K562 (cell line): ENCODE measurements at regions not wholly inside any gene's neighbourhood (a gene's known extent, or its start where the extent isn't known, plus 50 kb on each side); places are given as distances from the start of the nearest gene placed in this dataset.

Experiments
- ATAC-seq: fragments of 200-7000 bp; cut with Tn5 transposase; 3 replicates; pipeline ENCODE4 v1.9.1; 2020; ENCODE audit warnings: moderate library complexity
- BruUV-seq: library from RNA; stranded (reverse); fragments of 400-500 nt; replicated peaks from 2 replicates; lab custom pipeline; 2021; lab: Mats Ljungman, UMichigan
- CTCF ChIA-PET: fragments of 300-600 bp; formaldehyde crosslinking; extraction: SDS; loops from one replicate; lab custom pipeline; 2021; ENCODE audit warnings: low intra/inter-chr PET ratio; lab: Yijun Ruan, JAX
- POLR2A ChIA-PET: fragments of 300-600, 350-650 bp; sonication (Branson Sonifier 250); formaldehyde crosslinking; extraction: SDS; loops from one replicate; lab custom pipeline; 2021; ENCODE audit warnings: antibody characterized with exemption, inconsistent platforms; lab: Yijun Ruan, JAX
- DNase-seq, 4 experiments: peaks; one replicate each; pipeline versions ENCODE4 v3.0.0 to v3.0.0-alpha.2; 2011 to 2018; ENCODE audit warnings: low spot score in 3 of 4, mixed read lengths in 3 of 4; ENCODE audit errors: extremely low read depth in 1 of 4
- FAIRE-seq: peaks from 2 replicates; lab custom pipeline; 2011; peaks lifted over from hg19 to GRCh38; lab: Jason Lieb, UNC
- H2AFZ ChIP-seq: 2 replicates; pipeline ENCODE4 v1.6.0; 2011; ENCODE audit warnings: low read depth, low read length, control low read depth, inconsistent platforms
- H3K27ac ChIP-seq: fragments of 200-600 bp; 3 replicates; pipeline ENCODE4 v1.8.0; 2011; ENCODE audit warnings: low read depth, mild to moderate bottlenecking, control low read depth, inconsistent platforms, low read length, moderate library complexity, mixed read lengths; ENCODE audit errors: extremely low read depth
- H3K27me3 ChIP-seq, 2 experiments: fragments of 300-600 bp in 1 of 2; 2 replicates in 1 of 2; 3 replicates in 1 of 2; pipeline versions ENCODE4 v1.6.0 to v1.8.0; 2011; ENCODE audit warnings: inconsistent platforms in 2 of 2, low read length in 2 of 2, mild to moderate bottlenecking in 1 of 2, mixed read lengths in 1 of 2, moderate library complexity in 1 of 2; ENCODE audit not compliant: control insufficient read depth in 2 of 2, insufficient read depth in 2 of 2
- H3K36me3 ChIP-seq: fragments of 300-600 bp; 3 replicates; pipeline ENCODE4 v1.8.0; 2011; ENCODE audit warnings: mild to moderate bottlenecking, low read length, inconsistent platforms; ENCODE audit not compliant: control insufficient read depth, insufficient read depth
- H3K4me1 ChIP-seq, 2 experiments: fragments of 200-600 bp in 1 of 2; replicated peaks in 1 of 2; 2 replicates in 1 of 2; 3 replicates in 1 of 2; pipeline versions ENCODE4 v1.5.1 to v1.8.0; 2011; ENCODE audit warnings: inconsistent platforms in 2 of 2, low read length in 2 of 2, mild to moderate bottlenecking in 1 of 2, mixed read lengths in 1 of 2, moderate library complexity in 1 of 2; ENCODE audit not compliant: control insufficient read depth in 2 of 2, insufficient read depth in 2 of 2
- H3K4me2 ChIP-seq: 2 replicates; pipeline ENCODE4 v1.6.1; 2011; ENCODE audit warnings: low read length, control low read depth, inconsistent platforms, mixed read lengths; ENCODE audit not compliant: insufficient read depth
- H3K4me3 ChIP-seq: fragments of 200-600 bp; sonication (generic), shearing (Covaris generic); 2 replicates; pipeline ENCODE4 v1.5.1; 2016; ENCODE audit warnings: control low read depth, inconsistent platforms
- H3K79me2 ChIP-seq: fragments of 200-600 bp; 3 replicates; pipeline ENCODE4 v1.8.0; 2011; ENCODE audit warnings: low read length, inconsistent platforms; ENCODE audit not compliant: control insufficient read depth, insufficient read depth
- H3K9ac ChIP-seq, 2 experiments: 2 replicates each; pipeline versions ENCODE4 v1.6.0 to v1.6.1; 2011; ENCODE audit warnings: low read depth in 2 of 2, low read length in 2 of 2, control low read depth in 1 of 2, inconsistent platforms in 1 of 2, mild to moderate bottlenecking in 1 of 2, mixed read lengths in 1 of 2; ENCODE audit not compliant: insufficient read depth in 1 of 2
- H3K9me1 ChIP-seq: one replicate; pipeline ENCODE4 v1.6.0; 2011; ENCODE audit warnings: inconsistent platforms, mild to moderate bottlenecking, low read length, moderate library complexity; ENCODE audit not compliant: control insufficient read depth, insufficient read depth
- H3K9me3 ChIP-seq: replicated peaks from 2 replicates; pipeline ENCODE4 v1.5.1; 2011; ENCODE audit warnings: low read depth, low read length, inconsistent platforms; ENCODE audit not compliant: control insufficient read depth, insufficient read depth
- H4K20me1 ChIP-seq: replicated peaks from 2 replicates; pipeline ENCODE4 v1.6.1; 2011; ENCODE audit warnings: low read length, inconsistent platforms, mixed read lengths; ENCODE audit not compliant: control insufficient read depth, insufficient read depth
- FOXJ2 ChIP-seq: fragments of 200-800 bp; sonication (Bioruptor generic); IDR thresholded peaks from 2 replicates; pipeline ENCODE4 v1.6.1; 2016; ENCODE audit warnings: missing genetic modification characterization, missing compliant biosample characterization
- RBM22 ChIP-seq: fragments of 200-400 bp; formaldehyde crosslinking; IDR thresholded peaks from 2 replicates; pipeline ENCODE4 v1.6.1; 2018; ENCODE audit warnings: low read length, low read depth; ENCODE audit not compliant: poor library complexity, severe bottlenecking
- RBM25 ChIP-seq: fragments of 200-400 bp; formaldehyde crosslinking; IDR thresholded peaks from 2 replicates; pipeline ENCODE4 v1.6.1; 2018; ENCODE audit warnings: low read length, low read depth, moderate library complexity; ENCODE audit not compliant: severe bottlenecking
- WGBS: fragments of 100-300 bp; shearing (Covaris generic); methylation state at CpG from one replicate; pipeline ENCODE4 v1.1.6; 2016; ENCODE audit warnings: low coverage, mixed read lengths; ENCODE audit not compliant: insufficient coverage; ENCODE audit errors: missing lambda C conversion rate; 5-methylcytosine and 5-hydroxymethylcytosine counted together
- in situ Hi-C: fragments of 300-500 bp; cut with MboI; formaldehyde crosslinking; loops from 4 replicates; pipeline ENCODE4 v1.15.0; 2018; ENCODE audit warnings: inconsistent platforms, mixed read lengths
- intact Hi-C: fragments of 100-400 bp; cut with micrococcal nuclease; formaldehyde crosslinking; loops from 2 replicates; pipeline ENCODE4 v1.14.2; 2022
- TF ChIP-seq, protein P1 (sequence below): fragments of 250-450 bp; sonication (Bioruptor Pico); IDR thresholded peaks from 2 replicates; pipeline ENCODE4 v1.4.0; 2020; ENCODE audit warnings: mild to moderate bottlenecking, moderate library complexity
- TF ChIP-seq, protein P2 (sequence below): fragments of 250-450 bp; sonication (Bioruptor Pico); IDR thresholded peaks from 2 replicates; pipeline ENCODE4 v1.8.0; 2022; ENCODE audit warnings: moderate library complexity, mild to moderate bottlenecking, inconsistent platforms

DNA sequence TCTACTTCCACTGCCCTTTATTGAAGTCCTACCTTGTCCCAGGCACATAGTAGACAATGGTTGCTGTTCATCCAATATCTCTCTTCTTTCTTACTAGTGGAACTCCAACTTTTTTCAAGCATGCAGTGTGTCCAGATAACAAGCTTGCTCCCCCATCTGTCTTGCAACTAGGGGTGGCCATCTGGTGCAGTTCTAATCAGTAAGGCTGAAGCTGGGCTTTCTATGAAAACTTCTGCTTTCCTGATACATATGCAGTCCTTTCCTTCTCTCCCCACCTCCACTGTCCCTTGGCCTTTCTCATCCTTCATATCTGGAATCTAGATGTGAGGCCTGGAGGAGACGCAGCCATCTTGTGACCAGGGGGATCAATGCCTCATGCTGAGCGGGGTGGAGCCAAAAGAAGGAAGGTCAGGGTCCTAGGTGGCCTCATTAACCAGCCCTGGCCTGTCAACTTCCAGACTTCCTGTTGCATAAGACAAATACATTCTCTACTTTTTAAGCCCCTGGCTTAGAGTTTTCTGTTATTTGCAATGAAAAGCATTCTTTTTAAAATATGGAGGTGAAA is 59.6 kb upstream of the ZFP64 start (continued):
- TF ChIP-seq, protein P1, sequence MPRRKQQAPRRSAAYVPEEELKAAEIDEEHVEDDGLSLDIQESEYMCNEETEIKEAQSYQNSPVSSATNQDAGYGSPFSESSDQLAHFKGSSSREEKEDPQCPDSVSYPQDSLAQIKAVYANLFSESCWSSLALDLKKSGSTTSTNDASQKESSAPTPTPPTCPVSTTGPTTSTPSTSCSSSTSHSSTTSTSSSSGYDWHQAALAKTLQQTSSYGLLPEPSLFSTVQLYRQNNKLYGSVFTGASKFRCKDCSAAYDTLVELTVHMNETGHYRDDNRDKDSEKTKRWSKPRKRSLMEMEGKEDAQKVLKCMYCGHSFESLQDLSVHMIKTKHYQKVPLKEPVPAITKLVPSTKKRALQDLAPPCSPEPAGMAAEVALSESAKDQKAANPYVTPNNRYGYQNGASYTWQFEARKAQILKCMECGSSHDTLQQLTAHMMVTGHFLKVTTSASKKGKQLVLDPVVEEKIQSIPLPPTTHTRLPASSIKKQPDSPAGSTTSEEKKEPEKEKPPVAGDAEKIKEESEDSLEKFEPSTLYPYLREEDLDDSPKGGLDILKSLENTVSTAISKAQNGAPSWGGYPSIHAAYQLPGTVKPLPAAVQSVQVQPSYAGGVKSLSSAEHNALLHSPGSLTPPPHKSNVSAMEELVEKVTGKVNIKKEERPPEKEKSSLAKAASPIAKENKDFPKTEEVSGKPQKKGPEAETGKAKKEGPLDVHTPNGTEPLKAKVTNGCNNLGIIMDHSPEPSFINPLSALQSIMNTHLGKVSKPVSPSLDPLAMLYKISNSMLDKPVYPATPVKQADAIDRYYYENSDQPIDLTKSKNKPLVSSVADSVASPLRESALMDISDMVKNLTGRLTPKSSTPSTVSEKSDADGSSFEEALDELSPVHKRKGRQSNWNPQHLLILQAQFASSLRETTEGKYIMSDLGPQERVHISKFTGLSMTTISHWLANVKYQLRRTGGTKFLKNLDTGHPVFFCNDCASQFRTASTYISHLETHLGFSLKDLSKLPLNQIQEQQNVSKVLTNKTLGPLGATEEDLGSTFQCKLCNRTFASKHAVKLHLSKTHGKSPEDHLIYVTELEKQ (CRISPR knock-in tag) = no peak

DNA sequence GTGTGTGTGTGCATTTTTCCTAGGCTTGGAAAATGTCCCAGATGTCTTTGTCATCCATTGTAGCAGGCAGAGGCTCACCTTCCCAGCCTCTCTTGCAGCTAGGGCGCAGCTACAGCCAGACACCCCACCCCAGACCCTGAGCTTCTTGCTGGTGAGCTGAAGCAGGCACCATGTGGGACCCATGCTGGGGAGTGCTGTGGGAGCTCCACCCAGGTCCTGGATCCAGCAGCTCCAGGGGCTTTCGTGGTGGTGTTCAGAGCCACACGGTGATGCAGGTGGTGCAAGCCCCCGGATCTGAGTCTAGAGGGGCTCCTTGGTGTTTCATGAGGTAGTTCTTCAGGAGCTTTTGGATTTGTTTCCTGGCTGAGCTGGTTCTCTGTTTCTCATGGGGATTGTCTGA is 56.0 kb upstream of the ZFP64 start:
- no peak overlapping the region for H2AFZ ChIP-seq
- no peak overlapping the region for H3K4me2 ChIP-seq

More for the DNA sequence above, 56.0 kb upstream of the ZFP64 start:
- intact Hi-C loops (no loop called here), in situ Hi-C loops (no loop called here)
- FAIRE-seq (no peak), ATAC-seq (no peak), DNase-seq (no peak)
- TF ChIP-seq, protein P2, sequence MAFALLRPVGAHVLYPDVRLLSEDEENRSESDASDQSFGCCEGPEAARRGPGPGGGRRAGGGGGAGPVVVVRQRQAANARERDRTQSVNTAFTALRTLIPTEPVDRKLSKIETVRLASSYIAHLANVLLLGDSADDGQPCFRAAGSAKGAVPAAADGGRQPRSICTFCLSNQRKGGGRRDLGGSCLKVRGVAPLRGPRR = no peak
- no peak for TF ChIP-seq RBM22
- TF ChIP-seq RBM25 = no peak
- no peak for TF ChIP-seq FOXJ2 (tag)
- Histone ChIP-seq H3K9ac (no peak overlapping the region), H3K4me1 (no peaks in the 10 kb centered on the region), H3K36me3 (no peaks in the 10 kb centered on the region), H3K9me3 (no peaks in the 10 kb centered on the region), H3K9me1 (no peaks in the 10 kb centered on the region), H3K27ac (no peak overlapping the region), H3K4me3 (no peak overlapping the region), H3K27me3 (no peaks in the 10 kb centered on the region), H4K20me1 (no peaks in the 10 kb centered on the region), H3K79me2 (no peaks in the 10 kb centered on the region)
- ChIA-PET POLR2A (no interaction called here), CTCF (no interaction called here)
- BruUV-seq = no TSS peak
- WGBS = 46% methylated on average over 4 of the region's 4 CpGs
